CD1c-positive myeloid dendritic cell (primary cell): ENCODE measurements at regions not wholly inside any gene's neighbourhood (a gene's known extent, or its start where the extent isn't known, plus 50 kb on each side); places are given as distances from the start of the nearest gene placed in this dataset.
"Not testable (repeated sequence)": the region's sequence is repeated elsewhere in the genome, so short reads cannot be mapped to it uniquely, and the experiment has no call there.

Experiments used
- DNase-seq: peaks from one replicate; pipeline ENCODE4 v3.0.0-alpha.2; 2016; ENCODE audit errors: extremely low spot score

DNA sequence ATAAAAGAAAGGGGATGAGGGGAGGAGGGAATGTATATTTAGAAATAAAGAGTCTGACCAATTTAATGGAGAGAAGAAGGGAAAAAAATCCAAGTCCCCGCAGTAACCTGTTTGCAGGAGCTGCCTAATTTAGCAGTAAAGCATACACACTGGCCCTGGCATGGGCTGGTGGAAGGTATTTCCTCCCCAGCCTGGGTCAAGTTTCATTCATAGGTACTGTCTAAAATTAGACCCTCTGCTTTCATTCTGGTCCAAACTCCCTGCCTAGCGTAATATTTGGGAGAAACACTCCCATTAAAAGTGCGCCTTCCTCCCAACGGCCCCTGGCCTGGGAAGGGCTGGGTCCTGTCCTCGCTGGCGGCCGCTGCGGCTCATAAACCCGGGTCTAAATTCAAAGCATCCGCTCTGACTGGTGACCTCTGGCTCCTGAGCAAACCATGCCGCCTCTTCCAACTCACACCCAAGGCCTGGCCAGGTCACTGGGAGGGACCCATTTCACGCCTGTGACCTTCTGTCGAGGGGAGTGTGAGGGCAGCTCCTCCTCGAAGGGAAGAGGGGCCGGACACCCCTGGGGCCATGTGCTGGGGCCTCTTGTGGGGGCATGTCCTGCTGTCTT is 123.2 kb downstream of the FGF18 start:
- DNase-seq, result no peak

DNA sequence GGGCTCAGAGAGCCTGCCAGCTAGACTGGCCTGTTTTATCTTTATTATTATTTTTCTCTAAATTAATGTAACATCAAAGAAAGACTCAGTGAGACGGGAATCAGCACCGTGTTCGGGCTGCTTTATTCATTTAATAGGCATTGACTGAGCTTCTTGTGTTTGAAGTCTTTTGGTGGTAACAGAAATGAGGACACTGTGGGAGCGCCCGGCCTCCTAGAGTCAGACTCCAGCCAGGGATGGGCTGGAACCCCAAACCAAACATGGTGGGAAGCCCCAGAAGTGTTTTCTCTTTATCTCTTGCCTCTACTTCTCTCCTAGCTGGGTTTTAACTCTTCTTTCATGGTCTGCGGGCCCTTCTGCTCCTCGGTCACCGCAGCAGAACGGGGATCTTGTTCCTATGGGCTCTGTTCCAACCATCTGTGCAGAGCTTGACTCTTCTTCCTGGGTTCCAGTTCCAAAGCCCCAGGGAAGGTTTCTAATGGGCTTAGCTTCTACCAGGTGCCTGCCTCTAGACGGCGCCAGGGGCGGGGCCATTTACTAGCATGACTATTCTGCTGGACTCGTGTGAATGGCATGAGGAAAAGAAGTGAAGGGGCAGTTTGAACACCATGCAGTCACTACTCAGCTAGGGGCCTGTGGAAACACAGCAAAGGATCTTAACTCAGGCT is 123.8 kb downstream of the FGF18 start:
- no peak for DNase-seq

DNA sequence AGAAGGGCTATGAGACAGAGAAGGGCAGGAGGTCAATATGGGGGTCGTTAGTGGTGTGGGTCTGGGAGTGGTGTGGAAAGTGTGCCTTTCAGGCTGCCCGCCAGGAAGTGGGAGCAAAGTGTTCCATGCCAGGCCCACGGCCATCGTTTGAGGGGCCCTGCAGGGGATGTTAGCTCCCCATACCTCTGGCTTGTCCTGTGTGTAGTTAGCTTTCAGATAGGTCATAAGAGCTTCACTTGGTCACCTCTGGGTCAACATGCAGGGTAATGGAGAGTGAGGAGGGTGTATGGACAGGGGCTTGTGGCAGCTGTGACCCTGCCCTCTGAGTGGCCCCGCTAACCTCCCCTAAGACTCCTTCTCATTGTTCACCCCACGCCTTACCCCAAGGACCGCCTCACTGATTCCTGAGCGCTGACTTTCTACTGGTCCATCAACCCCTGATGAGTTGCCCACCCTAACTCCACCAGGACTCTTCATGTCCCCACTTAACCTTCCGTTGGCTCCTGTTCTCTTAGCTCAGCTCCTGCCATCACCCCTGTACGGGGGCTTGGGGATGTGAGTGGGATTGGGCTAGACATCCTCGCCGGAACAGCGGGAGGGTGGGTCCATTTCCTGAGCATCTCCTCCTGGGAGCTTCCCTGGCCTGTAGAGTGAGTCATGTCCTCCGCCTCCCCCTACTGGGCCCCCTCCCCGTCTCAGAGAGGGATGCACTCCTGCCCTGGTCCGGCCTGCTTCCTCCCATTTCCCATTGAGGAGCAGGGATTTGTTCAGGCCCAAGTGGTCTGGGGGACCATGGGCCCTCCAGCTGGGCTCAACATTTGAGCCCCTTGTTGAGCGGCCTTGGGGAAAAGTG is 125.7 kb downstream of the FGF18 start:
- DNase-seq, result no peak

DNA sequence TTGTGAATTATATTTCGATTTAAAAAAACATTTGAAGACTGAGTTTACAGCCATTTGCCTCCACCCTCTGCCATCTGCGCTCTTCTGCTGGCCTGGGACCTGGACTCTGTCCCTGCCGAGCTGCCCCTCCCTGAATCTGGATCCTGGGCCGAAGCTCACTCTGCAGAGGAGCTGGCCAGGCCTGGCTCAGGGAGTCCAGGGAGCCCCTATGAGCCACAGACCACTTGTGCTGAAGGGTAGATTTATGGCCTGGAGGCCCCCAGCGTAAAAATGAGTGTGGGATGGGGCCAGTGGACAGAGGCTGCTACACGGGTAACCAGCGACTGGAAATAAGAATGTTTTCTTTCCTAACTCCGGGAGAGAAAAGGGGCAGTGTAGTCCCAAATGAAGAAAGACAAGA is 129.8 kb downstream of the FGF18 start:
- DNase-seq, result no peak

DNA sequence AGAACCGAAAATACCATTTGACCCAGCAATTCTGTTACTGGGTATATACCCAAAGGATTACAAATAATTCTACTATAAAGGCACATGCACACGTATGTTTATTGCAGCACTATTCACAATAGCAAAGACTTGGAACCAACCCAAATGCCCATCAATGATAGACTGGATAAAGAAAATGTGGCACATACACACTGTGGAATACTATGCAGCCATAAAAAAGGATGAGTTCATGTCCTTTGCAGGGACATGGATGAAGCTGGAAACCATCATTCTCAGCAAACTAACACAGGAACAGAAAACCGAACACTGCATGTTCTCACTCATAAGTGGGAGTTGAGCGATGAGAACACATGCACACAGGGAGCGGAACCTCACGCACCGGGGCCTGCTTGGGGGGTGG is 134.4 kb downstream of the FGF18 start:
- not testable (repeated sequence) for DNase-seq

DNA sequence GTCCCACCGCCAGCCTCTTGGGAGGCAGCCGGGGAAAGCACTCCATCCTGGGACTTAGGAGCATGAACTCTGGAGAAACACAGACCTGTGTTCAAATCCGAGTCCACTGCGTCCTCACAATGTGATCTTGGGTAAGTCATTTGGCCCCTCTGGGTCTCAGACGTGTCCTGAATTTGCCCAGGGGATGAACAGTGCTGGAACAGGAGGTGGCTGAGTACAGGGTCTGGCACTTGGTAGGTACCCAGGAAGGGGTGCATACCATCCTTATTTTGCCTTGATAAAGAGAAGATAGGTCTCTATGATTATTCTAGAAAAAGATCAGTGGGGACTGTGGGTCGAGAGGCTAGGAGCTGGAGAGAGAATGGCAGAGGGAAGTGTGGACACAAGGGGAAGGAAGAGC is 135.7 kb downstream of the FGF18 start:
- DNase-seq, result no peak

DNA sequence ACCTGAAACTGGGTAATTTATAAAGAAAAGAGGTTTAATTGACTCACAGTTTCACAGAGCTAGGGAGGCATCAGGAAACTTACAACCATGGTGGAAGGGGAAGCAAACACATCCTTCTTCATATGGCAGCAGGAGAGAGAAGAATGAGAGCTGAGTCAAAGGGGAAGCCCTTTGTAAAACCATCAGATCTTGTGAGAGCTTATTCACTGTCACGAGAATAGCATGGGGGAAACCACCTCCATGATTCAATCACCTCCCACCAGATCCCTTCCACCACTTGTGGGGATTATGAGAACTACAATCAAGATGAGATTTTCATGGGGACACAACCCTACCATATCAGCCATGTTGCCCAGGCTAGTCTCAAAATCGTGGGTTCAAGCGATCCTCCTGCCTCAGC is 143.4 kb downstream of the FGF18 start:
- peak; percentile 39 for DNase-seq

DNA sequence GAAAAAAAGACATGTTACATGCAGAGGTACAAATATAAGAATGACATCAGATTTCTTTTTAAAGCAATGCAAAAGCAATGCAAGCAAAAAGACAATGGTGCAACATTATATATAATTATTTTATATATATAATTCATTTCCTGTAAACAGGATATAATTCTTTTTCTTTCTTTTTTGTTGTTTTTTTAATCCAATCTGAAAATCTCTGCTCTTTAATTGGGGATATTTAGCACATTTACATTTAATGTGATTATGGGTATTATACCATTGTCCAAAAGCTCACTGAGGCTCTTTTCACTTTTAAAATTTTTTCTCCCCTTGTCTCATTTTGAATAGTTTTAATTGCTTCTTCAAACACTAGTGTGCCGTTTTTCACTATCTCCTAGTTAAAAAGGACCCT is 148.9 kb downstream of the FGF18 start:
- DNase-seq, result no peak

DNA sequence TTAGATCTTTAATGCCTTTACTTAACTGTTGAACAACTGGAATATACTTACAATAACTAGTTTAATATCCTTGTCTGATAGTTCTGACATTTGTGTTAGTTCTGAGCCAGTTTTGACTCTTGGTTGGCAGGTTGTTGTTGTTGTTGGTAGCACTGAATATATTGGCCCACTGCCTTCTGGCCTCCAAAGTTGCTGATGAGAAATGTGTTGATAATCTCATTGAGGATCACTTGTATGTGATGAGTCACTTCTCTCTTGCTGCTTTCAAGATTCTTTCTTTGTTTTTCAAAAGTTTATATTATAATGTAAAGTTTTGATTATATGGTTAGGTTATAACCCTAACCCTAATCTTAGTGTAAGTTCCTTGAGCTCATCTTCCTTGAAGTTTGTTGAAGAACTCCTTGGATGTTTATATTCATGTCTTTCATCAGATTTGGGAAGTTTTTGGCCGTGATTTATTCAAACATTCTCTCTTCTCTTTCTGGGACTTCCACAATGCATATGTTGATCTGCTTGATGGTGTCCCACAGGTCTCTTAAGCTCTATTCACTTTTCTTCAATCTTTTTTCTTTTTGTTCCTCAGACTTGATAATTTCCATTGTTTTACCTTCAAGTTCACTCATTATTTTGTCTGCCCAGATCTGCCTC is 149.7 kb downstream of the FGF18 start:
- DNase-seq, result no peak

DNA sequence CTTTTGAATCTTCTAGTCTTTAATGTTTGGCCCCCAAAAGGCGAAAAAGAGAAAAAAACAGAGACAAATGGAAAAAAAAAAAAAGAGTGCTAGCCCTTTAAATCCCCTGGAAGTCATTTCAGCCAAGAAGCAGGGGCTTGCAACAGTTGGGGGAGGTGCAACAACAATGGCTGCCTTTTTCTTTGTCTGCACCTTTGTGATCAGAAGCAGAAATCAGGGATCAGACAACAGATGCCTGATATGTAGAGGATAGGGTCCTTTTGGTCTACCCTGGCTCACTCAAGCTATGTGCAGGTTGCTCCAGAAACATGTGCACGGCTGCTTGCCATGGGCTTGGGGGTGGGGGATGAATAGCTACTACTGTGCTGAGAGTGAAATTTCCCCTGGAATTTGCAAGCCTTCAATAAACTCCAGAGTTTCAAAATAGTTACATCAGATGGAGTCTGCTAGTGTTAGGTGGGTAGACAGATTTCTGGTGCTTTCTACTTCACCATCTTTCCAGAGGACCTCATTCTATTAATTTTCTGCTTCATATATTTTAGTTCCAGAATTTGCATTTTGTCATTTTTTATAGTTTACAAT is 150.9 kb downstream of the FGF18 start:
- no peak for DNase-seq

DNA sequence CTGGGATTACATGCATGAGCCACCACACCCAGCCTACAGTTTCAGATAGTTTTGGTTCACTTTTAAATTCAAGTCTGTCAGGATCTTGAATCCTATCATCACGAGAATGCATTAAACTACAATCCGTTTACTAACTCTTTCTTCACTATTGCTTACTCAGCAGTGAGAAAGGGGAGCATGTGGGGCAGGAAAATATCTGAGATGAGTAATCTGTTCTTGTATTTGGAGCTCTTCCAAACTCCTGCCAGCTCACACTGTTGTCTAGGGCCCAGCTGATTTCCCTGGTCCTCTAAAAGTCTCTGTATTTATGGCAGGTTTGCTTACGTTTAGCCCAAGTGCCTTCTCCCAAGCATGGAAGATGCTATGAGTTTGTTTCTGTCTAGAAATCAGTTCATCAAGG is 152.2 kb downstream of the FGF18 start:
- DNase-seq, result no peak

DNA sequence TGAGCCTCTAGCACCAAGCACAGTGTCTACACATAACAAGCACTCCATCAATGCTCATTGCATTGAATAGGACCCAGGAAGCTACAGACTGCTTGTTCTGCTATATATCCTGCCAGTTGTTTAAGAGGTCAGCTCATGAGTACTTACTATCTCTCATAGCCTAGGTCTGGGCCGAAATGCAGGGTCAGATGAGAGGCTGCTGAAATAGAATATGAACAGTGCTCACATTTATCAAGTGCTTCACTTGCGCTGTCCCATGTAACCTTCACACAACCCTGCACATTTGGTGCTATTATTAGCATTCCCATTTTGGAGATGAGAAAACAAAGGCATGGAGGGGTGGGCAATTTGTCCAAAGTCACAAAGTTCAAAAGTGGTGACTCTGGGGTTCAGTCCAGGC is 153.6 kb downstream of the FGF18 start:
- no peak for DNase-seq

DNA sequence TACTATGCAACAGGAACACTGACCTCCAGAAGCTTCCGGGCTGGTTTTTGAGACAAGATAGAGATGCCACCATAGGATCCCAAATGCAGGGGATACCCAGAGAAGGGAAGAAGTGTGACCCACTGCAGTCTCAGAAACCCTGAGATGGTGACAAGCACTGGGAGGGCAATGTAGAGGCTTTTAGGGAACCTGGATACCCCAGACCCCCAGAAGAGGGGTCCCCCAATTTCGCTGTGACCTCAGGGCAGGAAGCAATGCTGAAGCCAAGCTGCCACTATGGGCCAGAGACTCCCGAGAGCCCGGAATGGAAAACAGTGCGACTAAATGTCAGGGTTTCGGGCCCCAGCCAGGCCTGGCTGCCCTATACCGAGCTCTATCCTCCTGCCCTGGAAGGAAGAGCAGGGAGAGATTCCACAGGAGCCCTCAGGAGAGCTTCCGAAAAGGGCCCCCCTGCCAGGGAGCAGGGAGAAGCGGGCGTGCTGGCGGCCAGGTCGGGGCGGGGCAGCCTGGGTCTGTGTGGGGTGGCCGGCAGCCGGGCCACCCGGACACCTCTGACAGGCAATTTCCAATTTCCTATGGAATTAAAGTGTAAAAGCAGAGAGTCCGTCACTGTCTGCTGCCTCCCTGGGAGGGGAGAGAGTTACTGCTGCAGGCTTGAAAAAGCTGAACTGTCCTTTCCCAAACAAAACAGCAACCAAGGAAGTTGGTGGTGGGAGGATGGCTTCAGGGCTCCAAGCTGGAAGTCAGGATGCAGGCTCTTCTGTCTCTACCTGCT is 154.2 kb downstream of the FGF18 start:
- no peak for DNase-seq

DNA sequence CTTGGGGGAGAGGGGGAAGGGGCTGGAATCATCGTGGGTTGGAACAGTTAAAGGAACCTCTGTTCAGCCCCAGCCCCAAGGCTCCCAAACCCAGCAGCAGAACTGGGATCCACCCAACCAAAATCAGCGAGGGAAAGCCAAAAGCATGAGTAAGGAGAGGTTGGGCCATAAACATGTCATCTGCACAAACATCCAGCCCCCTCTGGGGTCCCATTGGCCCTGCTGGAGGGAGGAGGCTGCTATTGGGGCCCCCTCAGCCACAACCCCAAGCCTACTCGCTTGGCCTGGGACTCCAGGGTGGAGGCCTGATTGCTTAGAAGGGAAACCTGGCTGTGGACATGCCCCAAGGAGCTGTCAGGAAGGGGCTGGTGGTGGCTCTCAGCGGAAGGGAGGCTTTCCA is 154.9 kb downstream of the FGF18 start:
- no peak for DNase-seq

DNA sequence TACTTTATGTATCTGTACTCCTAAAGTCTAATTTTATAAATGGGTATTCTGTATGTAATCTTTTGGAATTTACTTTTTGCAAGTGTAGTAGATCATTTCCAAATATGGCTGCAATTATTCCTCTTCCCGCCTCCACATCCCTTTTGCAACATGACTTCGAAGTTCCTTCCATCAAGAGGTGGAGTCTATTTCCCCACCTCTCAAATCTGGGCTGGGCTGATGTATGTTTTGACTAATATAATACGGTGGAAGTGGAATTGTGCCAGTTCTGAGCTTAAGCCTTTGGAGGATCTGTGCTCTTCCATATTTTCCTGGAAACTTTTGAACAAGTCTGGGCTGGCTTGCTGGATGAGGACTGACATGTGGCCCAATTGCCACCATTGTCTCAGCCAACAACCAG is 155.9 kb downstream of the FGF18 start:
- no peak for DNase-seq

DNA sequence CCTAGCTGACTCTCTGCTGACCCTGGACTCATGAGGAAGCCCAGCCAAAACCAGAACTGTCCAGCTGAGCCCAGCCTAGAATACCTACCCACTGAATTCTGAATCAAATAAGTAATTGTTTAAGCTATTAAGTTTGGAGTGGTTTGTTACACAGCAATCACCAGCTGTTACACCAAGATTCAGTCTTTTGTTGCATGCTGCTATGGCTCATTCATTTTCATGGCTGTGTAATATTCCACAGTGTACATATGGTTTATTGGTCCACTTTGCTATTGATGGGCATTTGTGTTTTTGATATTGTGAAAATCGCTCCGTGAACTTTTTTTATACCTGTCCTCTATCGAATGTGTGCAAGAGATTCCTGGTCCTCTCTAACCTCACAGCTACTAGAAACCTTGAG is 156.4 kb downstream of the FGF18 start:
- no peak for DNase-seq

DNA sequence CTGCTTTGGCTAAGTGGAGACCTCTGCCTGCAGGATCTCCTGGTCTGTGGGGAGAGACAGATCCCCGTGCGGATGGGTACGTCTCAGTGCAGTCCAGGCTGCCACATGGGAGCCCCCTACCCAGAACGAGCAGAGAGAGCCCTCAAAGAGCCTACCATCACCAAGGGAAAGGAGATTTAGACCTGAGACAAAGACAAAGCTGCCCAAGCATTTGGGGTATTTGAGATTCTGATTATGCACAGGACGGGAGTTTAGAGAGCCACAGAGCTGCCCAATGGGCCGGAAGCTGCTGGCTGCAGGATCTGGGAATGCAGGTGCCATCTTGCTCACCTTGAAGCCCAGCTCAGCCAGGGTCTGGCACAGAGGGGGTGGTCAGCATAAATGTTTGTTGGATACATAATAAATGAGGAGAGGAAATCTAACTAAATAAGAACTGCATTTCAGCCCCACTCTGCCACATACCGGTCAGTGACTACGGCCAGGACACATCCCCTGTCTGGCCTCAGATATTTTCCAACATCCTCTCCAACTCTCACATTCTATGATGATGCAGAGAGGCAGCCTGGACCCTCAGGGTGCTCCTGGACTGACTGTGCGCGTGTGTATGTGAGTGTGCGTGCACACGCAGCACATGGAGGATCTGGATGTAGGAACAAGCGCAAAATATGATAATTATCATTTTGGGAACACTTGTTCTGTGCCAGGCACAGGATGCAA is 157.8 kb downstream of the FGF18 start:
- no peak for DNase-seq

DNA sequence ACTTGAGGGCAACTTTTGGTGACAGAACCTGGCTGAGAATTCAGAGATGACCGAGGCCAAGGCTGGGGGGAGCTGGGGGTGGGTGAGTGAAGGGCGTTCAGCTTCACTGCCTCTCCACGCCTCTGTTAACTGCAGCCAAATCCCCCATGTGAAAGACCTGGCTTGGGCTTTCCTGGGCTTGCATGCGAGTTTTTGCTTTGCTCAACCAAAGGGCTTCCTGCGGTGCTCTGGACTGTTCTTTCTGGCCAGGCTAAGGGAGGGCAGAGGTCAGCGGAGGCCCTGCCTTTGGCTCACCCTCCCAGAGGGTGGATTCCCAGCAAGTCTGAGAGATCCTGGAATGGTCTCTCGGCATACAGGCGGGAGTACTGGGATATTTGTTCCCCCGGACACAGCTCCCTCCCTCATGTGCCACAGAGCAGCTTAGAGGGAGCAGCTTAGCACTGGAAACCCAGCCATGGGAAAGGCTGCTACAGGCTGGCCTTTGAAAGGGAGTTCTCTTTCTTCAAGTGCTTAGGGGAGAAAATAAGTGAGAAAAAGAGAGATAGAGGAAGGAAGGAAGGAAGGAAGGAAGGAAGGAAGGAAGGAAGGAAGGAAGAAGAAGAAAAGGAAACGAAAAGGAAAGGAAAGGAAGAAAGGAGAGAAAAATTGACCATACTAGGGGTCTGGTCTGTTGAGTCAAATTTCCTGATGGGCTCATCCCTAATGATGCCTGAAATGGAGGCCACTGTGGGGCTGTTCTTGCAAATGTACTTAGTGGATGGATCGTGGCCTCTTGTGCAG is 158.8 kb downstream of the FGF18 start:
- DNase-seq, result no peak

DNA sequence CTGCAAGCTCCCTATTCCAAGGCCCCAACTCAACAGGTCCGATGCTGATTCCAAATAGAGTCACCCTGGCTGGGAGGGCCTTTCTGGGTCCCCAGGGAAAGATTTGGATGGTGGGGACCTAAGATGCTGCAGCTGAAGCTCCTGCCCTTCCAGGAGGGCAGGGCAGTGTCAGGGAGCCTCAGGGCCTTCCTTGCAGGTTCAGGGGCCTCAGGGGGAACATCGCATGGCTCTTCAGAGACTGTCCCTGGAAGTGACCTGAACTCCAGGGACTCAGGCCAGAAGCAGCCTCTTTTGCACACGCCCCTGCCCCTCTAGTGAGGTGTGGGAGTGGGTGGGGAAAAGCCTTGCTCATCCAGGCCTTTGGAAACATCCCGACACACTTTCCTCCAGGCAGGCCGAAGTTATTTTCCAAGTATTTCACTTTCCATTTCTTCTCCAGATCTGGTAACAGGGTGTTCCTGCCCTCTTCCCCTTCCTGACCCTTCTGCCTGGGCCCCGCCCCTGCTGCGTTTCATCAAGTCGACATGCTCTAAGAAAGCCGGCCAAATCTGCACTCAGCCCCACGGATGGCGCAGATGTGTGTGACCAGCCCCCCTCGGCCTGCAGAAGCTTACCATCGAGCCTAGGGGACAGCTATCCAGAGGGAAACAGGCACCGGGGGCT is 159.5 kb downstream of the FGF18 start:
- DNase-seq, result no peak
